CD4-positive, alpha-beta T cell treated with Interleukin-10 for 1 hour (primary cell): ENCODE measurements at regions not wholly inside any gene's neighbourhood (a gene's known extent, or its start where the extent isn't known, plus 50 kb on each side); places are given as distances from the start of the nearest gene placed in this dataset.

Experiments
- DNase-seq: peaks from one replicate; pipeline ENCODE4 v3.0.0-alpha.2; 2020

DNA sequence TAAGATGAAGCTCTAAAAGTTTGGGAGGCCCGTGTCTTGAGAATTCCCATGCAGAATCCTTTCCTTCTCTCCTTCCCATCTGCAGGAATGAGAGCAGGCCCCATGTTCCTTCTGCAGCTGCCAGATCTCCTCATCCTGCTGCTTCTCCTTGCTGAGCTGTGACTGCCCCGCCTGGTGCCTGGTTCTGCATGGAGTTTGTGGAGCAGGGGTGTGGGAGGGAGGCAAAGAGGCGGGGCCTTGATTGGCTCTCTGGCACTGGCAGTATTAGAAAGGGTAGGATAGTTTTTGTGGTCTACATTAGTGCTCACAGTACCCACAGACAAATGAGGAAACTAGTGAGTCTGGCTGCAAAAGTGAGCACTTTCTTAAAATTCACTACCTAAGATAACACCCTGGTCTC is 91.1 kb upstream of the CLPB start:
- DNase-seq, result no peak

DNA sequence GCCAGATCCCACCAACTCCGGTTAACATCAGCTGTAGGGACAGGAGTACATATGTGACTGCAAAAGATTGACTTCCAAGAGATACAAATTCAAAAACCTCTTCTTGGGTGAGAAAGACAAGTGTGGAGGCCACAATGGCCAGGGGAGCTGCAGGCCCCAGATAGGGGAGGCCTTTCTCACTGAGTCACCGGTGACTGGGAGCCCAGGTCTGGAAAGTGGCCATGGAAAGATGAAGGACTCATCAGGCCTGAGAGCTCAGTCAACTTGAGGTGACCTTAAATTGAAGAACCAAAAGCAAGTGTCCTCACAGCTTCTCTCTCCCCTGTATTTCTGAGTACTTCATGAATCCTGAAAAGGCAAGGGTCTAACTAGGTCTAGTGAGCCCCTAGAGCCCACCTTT is 90.4 kb upstream of the CLPB start:
- no peak for DNase-seq

- no peak for DNase-seq
Observed at GRCh38 chr11:72523991-72524390, 89.7 kb upstream of the CLPB start.

DNA sequence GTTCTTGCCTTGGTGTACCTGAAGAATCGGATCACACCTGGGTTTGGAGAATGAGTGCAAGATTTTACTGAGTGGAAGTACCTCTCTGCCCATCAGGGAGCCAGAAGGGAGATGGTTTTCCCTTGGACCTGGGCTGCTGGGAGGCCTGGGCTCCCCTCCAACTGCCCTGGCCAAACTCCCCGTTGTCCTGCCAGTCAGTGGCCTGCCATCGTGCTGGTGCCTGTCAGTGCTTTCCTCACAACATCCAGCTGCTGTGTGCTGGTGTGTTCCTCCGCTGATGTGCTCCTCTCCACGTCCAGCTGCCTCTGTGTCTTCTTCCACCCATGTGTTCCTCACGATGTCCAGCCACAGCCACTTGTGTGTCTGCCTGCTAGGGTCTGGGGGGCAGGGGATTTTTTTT is 87.9 kb upstream of the CLPB start:
- no peak for DNase-seq

- DNase-seq, result no peak
Observed at GRCh38 chr11:72521664-72522063, 87.3 kb upstream of the CLPB start.

DNA sequence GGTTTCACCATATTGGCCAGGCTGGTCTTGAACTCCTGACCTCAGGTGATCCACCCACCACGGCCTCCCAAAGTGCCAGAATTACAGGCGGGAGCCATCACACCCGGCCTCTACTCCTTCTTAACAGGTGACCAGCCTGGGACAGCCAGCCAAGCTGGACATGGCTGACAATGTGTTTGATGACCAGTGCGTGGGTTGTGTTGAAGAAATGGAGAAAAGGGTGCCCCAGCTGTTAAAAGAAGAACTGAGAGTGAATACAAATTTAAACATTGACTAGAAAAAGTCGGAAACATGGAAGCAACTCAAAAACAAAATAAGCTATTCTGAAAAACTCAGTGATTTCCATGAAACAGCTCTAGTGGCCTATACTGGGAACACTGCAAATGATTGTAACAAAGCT is 86.5 kb upstream of the CLPB start:
- DNase-seq, result no peak

- peak; percentile 56 for DNase-seq
Observed at GRCh38 chr11:72519882-72520281, 85.6 kb upstream of the CLPB start.

DNA sequence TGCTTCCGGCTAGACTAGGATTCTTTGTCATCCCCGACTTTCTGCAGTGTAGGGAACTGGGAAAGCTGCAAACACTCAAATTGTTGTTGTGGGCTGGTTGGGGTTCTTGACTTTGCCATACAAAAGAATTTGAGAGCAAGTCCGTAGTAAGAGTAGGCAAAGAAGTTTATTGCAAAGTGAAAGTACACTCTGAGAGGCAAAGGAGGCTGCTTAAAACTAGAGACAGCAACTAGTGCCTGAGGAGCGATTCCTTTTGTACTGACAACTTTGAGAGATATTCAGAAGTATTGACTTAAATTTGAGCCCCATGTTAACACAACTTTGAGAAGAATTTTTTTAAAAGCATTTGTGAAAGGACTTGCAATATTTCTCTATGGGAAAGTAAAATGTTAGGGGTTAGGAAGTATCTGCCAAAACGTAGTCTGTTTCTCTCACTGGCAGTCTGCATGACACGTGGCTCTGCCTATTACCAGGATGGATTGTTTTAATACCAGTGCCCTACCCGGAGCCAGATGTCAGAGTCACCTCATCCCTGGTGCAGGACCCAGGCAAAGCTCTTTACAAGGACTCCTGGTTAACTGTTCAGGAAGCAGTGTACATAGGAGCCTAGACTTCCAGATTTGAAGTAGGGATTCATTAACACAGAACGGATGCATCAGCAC is 85.0 kb upstream of the CLPB start:
- peak; percentile 24 for DNase-seq

GRCh38 chr11:72514331-72514730 is 80.0 kb upstream of the CLPB start:
- DNase-seq, result no peak

GRCh38 chr11:72513411-72513810 is 79.1 kb upstream of the CLPB start:
- DNase-seq, result no peak

DNA sequence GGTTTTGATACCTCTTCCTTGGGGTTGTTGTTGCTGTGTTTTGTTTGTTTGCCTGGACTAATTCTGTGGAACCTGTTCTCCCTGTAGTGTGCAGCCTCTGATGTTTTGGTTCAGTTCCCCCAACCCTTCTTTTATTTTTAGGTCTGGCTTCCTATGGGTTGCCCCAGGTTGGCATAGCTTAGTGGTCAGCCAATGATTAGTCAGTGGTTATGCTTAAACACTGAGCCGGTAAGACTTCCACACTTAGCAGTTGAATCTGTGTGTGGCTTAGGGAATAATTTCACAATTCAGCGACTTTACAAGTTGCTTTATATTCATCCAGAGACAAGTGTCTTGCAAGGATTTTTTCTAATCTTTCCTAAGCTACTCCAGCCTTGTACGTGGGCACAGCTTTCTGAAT is 78.6 kb upstream of the CLPB start:
- no peak for DNase-seq

GRCh38 chr11:72511393-72512047 is 77.2 kb upstream of the CLPB start:
- DNase-seq, result no peak

DNA sequence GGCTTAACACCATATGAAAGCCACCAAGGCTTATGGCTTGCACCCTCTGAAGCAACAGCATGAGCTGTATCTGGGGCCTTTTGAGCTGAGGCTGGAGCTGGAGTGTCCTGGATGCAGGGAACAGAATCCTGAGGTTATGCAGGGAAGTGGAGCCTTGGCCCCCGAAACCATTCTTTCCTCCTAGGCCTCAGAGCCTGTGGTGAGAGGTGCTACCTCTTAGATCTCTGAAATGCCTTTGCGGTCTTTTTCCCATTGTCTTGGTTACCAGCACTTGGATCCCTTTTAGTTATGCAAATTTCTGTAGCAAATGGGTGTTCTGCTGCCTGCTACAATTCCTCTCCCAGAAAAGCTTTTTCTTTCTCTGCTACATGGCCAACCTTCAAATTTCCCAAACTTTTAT is 72.7 kb upstream of the CLPB start:
- no peak for DNase-seq

- DNase-seq, result no peak
Observed at GRCh38 chr11:72497731-72498130, 63.4 kb upstream of the CLPB start.

DNA sequence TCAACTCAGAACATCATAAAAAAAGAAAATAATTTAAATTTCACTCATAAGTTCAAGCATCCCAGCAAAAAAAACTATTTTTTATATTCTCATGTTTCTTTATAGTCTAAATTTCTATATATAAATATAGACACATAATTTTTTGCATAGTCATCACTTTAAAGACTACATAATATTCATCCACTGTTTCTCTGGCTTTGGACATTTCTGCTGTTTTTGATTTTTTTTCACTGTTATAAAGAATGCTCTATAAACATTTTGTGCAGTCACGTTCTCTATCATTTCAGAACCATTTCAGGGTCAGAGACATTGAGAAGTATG is 59.7 kb upstream of the CLPB start:
- no peak for DNase-seq

GRCh38 chr11:72493426-72494108 is 59.2 kb upstream of the CLPB start:
- DNase-seq, result no peak

GRCh38 chr11:72491001-72491400 is 56.7 kb upstream of the CLPB start:
- no peak for DNase-seq
